Activated CD4-positive, CD25-positive, alpha-beta regulatory T cell (primary cell): ENCODE measurements at regions not wholly inside any gene's neighbourhood (a gene's known extent, or its start where the extent isn't known, plus 50 kb on each side); places are given as distances from the start of the nearest gene placed in this dataset.

Experiments
- DNase-seq, 4 experiments: peaks; one replicate each; lab custom pipeline; 2025; lab: John Stamatoyannopoulos, UW

DNA sequence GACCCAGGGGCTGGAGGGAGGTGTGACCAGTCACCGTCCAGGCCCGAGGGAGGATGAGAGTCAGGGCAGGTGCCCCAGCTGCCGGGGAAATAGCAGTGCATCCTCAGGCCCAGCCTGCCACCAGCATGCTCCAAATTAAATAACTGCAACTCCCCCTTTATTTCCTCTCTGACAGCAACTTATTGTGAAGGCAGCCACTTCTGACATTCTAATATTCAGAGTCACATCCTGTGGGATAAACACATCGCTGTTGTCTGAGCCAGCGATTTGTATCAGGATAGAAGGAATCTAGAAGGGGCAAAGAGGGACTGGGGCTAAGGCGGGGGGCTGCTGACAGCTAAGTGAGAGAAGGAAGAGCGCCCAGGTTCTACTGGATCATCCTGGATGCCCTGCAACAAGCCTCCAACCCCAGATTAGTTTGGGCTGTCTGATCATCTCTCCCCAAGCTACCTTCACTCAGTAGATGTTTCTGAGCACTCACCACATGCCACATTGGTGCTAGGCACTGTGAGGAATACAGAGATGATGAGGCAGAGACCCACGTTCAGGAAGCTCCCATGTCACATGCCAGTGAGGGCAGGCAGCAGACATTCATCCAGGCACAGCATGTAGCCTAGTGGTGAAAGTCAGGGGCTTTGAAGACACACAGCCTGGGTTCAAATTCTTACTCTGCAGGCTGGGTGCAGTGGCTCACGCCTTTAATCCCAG lies 214.1 kb downstream of the BUD13 start:
- DNase-seq = no peak

DNA sequence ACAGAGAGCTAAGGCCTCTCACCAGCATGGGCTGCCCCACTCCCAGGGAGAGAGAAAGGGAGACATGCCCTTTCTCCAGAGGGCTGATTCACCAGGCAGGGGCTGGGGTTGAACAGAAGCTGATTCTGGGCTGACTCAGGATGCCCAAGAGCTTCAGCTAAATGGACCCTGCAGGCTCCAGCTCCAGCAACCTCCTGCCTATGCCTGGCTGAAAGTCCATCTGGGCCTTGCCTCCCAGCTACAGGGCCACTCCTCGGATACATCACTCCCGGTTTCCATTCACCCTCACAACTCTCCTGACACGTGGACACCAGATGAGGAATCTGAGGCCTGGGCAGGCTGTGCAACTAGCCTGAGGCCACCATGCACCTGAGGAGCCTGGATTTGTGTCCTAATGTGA lies 215.5 kb downstream of the BUD13 start:
- no peak for DNase-seq

DNA sequence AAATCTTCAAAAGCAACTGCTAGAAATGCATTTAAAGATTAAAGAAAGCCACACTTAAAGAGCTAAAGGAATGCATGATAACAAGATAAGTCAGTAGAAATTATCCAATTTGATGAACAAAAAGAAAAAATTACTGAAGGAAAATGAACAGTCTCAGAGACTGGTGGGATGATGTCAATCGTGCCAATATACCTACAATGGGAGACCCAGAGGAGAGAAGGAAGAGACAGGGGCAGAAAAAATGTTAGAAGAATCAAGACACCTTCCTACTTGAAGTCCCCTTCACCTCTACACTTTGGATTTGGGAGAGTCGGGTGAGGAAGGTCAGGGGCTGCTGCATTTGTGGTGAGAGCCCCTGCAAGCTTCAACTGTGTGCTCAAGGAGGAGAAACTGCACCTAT lies 216.3 kb downstream of the BUD13 start:
- DNase-seq = no peak

DNA sequence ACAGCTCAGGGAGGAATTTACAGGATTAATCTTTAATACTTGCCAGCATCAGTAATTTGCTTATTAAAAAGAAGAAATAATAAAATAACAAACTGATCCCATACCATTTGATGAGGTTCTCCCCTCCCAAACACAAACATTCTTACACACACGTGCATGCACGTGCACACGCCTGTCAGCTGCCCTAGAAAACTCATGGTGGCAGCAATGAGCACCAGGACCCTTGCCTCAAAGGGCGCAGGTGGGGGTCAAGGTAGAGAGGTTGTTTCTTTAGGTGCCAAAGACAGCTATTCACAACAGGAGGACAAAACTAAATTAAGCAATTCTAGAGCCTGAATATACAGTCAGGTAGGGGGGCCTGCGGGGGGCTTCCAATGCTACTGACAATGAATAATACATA lies 219.3 kb downstream of the BUD13 start:
- no peak for DNase-seq

DNA sequence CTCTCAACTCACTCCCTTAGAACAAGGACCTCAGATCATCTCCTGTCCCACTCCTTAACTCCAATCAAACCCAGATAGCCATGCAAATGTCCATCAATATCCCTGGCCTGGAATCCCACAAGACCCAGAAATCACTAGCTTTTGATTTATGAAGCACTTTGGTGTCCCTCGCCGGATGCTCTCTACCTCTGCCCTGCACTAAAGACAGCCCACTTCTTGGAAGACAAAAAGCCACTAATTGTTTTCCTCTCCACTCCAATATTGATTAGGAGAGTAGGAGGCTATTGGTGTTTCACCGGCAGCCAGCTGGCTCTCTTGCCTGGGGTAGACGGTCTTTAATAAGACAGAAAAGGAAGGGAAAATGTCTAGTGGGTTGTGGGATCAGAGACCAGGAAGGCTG lies 221.2 kb downstream of the BUD13 start:
- DNase-seq = no peak

DNA sequence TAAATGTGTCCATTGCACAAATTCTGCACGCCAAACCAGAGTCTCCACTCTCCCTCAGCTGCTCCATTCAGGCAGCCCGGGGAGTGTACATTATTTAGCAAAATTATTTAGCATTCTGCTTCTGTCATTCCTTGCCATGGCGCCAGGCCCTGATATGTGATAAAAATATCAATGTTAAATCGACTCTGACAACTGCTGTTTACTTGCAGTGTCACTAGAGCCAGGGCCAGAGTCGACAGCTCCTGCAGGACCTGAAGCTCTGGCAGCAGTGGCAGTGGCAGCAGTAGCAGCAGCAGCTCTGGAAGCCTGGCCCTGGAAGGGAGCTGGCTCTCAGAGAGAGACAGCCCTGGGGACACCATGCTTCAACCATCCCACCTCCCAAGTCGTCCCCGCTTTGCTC lies 224.5 kb downstream of the BUD13 start:
- no peak for DNase-seq

DNA sequence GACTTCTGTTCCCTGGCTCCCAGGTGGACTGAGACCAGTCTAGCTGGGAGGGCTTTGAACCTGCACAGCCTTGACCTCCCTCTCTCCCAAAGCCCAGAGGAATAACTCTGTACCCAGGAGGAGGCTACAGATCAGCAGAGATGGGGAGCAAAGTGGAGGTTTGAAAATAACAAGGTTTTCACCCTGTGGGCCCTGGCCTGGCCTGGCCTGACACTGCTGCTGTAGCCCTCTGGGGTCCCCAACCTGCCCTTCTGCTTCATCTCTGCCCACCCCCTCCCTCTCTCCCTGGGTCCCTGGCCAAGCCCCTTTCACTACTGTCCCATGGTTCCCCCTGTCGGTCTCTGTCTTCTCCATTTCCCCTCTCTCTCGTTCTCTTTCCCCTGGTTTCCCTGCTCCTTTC lies 225.2 kb downstream of the BUD13 start:
- no peak for DNase-seq

DNA sequence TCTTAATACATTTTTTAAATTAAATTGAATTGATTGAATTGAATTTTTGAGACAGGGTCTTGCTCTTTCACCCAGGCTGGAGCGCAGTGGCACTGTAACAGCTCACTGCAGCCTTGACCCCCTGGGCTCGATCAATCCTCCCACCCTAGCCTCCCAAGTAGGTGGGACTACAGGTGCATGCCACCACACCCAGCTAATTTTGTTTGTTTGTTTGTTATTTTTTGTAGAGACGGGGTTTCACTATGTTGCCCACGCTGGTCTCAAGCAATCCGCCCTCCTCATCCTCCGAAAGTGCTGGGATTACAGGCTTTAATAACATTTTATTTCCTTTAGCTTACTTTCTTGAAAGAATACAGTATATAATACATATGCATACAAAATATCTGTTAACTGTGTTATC lies 226.9 kb downstream of the BUD13 start:
- no peak for DNase-seq

DNA sequence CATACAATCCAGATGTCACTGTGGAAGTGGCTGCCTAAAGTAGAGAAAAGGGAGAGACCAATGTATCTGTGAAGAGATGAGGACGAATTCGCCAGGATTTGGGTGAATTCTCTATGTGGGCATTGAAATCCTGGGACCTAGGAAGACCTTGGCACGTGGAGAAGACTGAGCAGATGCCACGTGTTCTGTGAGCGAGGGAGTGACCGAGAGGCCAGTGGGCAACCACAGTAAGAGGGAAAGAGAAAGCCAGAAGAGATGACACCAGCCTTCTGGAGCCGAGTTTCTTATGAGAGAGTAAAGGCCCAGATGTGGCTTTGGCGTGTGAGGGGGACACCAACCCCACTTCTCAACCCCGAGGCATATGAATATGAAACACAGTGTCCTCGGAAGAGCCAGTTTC lies 228.1 kb downstream of the BUD13 start:
- DNase-seq = no peak

DNA sequence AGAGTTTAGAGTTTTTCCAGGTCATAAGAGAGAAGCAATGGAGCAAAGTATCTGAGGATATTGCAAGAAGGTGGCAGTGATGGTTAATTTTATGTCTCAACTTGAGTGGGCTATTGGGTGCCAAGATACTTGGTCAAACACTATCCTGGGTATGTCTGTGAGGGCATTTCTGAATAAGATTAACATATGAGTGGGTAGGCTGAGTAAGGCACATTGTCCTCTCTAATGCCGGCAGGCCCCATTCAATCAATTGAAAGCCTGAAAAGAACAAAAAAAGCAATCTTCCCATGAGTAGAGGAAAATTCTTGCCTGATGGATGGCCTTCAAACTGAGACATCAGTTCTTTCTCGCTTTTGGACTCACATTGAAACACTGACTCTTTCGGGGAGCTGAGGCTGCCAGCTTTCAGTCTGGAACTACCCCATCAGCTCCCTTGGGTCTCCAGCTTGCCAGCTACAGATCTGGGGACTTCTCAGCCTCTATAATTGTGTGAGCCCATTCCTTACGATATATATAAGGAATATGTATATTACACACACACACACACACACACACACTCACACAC lies 228.8 kb downstream of the BUD13 start:
- no peak for DNase-seq

DNA sequence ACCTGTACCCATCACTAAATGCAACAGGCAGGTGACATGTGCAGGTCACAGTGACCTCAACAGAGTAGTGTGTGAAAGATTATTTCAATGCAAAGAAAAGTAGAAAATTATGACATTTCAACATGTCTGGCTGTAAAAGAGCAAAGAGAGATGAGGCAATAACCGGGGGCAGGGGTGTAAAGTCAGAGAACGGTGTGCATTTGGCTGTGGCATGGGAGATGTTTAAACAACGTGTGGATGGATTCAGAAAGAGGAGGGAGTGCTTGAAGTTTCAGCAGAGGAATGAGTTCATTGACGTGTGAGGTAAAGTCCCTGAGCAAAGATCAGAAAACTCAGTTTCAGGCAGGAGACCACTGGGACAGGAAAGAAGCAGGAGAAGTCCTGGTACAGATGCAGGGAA lies 229.7 kb downstream of the BUD13 start:
- DNase-seq = no peak

DNA sequence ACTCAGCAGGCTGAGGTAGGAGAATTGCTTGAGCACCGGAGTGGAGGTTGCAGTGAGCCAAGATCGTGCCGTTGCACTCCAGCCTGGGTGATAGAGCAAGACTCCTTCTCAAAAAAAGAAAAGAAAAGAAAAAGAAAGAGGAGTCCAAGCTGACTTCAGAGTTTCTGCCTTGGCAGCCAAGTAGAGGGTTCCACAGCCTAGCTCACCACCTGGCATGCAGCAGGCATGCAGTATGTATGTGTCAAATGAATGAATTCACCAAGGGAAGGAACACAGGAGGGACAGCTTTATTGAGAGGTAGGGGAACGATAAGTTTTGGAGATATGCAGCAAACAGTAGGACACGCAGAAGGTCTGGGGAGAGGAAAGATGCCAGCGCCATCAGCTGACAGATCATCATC lies 230.4 kb downstream of the BUD13 start:
- no peak for DNase-seq

DNA sequence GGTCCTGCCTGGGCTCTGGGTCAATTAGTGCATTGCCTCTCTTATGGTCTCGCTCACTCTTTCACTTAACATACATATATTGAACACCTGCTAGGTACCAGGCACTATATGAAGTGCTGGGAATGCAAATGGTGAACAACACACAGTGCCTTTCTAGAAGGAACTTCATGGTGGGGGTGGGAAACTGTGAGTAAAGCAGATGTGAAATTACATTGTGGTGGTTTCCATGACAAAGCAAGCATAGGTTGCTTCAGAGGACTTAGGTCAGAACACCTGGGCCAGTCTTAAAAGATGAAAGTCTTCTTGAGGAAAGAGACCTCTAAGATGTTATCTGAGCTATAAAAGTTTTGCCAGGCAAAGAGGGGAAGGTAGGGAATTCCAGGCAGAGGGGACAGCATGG lies 231.3 kb downstream of the BUD13 start:
- no peak for DNase-seq

DNA sequence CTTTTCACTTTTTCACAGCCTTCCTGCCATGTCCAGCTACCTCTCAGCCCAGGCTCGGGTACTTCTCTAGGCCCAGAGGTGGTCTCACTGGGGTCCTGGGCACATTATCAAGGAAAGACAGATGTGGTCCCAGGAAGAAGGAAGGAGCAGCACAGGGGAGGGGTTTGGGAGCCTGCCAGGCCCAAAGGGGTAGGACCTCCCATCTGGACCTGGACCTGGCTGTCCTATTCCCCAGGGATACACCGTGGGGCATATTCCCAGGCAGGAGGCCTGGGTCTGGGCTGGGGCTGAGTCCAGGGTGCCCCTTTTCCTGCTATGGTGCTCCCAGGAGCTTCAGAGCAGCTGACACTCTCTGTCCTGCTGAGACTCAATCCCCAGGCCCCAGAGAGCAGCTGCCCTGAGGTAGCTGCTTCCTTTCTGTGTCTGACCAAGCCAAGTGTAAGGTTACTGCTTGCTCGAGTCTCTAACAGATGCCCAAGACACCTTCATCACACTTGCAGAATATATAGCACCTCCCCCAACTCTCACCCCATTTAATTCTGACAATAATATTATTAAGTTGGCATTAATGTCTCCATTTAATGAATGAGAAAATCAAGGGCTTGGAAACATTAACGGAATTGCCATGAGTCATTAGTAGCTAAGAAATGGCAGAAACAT lies 232.0 kb downstream of the BUD13 start:
- no peak for DNase-seq

DNA sequence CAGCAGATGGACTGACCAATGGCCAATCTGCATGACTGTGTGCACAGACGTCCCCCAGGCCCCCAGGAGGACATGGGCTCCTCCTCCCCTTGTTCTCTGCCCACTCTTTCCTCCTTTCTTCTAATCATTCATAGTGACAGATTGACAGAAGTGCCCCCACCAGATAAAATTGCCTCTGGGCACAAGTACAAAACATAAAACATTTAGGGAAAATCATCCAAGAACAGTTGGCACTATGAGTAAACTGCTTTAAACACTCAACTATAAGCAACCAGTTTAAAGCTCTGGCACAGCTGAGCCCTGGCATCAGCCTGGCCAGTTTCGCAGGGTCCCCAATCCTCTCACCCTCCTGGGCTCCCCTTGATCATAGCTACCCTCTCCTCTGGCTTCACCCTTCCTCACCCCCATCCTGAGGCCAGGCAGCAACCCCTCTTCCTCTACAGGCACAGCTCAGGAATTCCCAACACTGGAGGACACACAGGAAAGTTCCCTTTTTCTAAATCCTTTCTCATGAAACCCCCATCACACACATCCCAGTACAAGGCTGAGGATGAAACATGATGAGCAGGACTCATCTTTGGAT lies 232.9 kb downstream of the BUD13 start:
- no peak for DNase-seq

DNA sequence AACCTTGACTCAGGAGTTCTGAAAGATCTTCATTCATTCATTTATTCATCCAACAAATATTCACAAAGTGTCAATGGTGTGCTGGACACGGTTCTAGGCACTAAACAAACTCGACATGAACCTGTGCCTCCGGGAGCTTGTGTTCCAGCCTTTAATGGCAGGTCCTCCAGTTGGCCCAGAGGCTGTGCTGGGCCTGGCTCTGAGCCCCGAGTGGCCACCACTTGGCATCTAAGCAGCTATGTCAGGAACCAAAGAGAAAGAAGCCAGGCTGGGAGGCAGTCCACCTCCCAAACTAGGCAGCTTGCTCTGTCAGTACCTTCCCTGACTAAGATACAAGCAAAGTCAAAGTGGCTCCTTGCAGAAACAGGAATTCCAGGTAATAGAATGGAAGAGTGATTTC lies 233.6 kb downstream of the BUD13 start:
- no peak for DNase-seq

DNA sequence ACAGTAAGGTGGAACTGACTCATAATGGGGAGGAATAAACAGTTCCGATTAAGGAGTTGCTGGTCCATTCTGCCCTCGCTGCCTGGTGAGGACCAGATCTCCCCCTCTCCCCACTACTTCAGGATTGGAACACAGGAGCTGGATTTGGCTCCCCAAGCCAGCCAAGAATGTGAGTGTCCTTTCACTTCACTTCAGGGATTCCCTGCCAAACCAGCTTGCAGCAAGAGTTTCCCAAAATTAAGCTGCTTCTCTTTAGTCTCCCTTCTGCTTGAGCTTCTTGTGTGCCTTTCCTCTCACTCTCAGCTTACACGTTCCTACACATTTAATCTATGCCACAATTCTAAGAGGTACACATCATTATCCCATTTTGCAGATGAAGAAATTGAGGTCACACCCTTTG lies 234.1 kb downstream of the BUD13 start:
- DNase-seq = no peak

DNA sequence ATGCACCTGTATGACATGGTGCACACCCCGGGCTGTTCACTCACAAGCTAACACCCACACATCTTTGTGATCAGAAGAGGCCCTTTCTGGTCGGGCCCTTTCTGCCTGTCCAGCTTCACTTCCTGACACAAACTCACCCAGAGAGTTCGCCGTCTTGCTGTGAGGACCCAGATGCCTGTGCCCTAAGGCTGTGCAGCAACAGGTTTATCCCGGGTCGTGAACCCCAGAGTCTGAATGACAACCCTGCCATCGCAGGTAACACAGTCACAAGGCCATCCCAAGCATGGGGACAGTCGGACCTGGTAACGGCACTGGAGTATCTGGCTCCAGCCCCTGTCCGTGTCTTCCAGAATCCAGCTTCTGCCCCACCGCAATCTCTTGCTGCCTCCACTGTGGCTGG lies 235.1 kb downstream of the BUD13 start:
- no peak for DNase-seq

DNA sequence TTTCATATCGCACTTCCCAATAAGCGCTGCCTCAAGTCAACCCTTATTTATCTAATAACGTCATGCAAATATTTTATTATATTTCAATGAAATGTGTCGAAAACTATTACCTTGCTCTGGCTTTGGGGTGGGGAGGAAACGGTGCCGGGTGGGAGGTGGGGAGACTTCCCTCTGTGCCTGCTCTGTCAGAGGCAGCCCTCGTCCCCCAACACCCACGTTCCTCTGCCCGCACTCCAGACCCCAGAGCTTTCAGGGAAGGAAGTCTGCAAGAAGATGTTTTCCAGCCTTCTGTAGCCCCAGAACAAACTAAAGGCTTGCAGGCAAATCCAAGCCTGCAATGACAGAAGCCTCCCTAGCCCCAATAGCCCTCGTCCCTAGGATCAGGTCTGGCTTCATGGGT lies 235.7 kb downstream of the BUD13 start:
- no peak for DNase-seq

DNA sequence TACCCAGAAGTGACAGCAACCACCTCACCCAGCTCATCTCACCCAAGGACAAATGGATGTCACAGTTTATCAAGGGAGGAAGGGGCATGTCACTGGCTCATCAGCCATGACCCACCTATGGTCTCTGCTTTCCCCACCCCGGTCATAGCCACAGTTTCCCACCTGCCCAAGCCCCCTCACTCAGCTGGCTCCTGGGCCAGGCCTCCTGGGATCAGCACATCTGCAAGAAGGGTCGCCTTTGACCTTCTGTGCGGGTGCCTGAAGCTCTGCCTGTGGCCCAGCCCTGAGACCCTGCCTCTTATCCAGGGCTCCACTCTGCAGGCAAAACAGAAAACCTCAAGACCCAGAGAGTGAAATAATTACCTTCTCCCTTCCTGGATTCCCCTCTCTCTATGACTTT lies 236.4 kb downstream of the BUD13 start:
- DNase-seq = no peak

DNA sequence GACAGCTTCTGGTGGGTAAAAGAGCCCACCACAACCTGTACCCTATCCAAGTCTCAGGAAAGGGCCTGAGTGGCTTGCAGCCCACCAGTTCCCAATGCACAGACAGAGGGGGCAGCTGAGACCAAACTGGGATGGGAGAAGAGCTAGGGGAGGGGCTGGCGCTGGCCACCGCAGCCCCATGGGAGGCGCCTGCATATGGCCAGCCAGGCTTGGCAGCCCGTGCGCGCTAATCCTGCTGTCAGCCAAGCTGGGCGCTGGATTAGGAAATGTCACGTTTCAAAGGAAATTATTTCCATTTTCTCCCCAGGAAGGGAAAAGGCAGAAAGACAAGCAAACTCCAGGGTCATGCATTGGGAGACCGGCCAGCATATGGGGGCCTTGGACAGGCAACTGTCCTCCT lies 236.8 kb downstream of the BUD13 start:
- DNase-seq = no peak

DNA sequence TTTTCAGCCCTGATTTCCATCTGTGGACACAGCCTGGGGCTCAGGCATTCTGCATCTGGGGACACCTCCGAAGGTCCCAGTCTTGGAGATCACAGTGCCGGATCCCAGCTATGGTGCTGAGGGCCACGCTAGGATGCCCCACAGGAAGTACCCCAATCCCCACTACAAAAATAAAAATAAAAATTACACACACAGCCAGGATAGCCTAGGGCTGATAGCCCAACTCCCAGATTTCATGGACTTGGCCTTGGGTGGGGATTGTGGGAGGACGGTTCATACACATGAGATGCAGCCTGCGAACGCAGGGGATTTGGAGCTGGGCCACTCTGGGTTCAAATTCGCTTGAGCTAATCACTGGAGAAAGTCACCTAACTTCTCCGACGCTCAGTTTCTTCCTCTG lies 237.7 kb downstream of the BUD13 start:
- no peak for DNase-seq

DNA sequence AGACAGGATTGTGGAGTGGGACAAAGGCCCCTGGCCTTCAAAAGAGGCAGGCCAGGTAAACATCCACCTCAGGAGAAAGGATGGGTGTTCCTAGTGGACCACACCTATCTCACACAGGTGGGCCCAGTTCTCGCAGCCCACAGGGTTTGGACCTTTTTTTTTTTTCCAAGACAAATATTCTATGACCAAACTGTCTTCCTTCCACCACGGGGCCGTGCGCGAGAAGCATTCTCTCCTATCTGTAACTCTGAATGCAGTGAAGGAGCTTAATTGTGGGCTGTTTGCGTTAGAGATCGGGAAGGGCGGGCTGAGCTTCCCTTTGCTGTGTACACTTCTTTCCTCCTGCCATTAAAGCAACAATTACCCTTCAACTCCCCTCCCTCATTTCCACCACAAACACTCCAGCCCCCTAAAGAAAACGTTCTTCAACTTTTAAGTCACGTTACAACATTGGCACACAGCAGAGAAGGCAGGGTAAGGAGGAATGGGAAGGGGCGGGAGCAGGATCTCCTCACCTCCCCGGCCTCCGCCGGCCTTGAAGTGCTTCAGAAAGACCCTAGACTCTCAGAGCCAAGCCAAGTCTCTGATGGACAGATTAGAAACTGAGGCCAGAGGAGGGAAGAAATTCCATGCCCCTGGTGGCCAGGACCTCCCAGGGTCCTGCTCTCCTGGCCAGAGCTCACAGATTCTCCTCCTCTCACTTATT lies 238.4 kb downstream of the BUD13 start:
- no peak for DNase-seq
